Activated CD8-positive, alpha-beta memory T cell treated with anti-CD3 and anti-CD28 coated beads, Interleukin-2, amount 50 U/mL, for 48 hours (primary cell): ENCODE measurements at regions not wholly inside any gene's neighbourhood (a gene's known extent, or its start where the extent isn't known, plus 50 kb on each side); places are given as distances from the start of the nearest gene placed in this dataset.

Experiments used
- DNase-seq: peaks from one replicate; pipeline ENCODE4 v3.0.0-alpha.2; 2020

DNA sequence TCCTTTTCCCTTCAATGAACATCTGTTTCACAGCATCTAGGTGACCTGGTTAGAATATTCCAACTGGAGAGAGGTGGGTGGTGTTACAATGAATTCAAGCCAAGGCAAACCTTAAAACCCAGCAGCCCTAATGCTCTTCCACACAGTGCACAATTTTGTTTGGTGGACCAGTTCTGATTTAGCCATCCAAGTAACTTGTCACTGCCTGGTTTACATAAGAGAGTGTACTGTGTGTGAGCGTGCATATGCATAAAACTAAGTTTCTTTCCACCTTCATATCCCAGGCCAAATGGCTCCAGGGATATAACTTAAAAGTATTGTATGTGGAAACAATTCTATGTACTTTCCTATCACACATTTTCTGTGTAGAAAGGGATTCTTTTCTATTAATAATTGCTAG is 200.4 kb upstream of the FAR2 start:
- DNase-seq: no peak

DNA sequence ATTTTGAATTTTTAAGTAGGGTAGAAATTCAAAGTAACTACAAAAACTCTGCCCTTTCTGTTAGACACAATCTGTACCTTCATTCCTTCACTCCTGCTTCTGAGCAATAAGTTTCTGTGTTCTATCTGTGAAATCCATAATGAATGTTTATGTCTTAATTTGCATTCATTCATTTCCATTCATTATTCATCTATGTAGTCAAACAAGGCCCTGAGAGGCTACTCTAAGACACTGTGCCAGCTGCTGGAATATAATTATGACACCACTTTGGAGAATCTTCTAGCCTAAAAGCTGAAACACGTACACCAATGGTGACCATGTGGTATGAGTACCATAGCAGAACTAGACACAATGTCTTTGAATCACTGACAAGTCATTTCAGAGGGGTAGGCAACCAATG is 199.9 kb upstream of the FAR2 start:
- no peak for DNase-seq

DNA sequence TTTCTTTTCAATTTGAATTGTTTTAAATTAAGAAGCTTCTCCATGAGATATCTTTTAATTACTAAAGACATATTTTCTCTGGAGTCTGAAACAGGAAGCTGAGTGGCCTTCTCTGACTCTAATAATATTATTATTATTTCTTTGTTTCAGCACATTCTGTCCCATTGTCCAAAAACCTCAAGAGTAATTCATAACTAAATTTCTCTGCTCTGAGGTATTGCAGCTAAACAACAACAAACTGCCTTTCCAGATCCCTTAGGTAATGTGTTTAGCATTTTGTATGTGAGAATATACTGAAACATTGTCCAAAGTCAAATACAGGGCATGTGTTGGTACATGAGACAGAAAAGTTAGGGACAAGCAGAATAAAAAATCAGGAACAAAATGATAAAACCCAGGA is 199.0 kb upstream of the FAR2 start:
- DNase-seq: no peak

DNA sequence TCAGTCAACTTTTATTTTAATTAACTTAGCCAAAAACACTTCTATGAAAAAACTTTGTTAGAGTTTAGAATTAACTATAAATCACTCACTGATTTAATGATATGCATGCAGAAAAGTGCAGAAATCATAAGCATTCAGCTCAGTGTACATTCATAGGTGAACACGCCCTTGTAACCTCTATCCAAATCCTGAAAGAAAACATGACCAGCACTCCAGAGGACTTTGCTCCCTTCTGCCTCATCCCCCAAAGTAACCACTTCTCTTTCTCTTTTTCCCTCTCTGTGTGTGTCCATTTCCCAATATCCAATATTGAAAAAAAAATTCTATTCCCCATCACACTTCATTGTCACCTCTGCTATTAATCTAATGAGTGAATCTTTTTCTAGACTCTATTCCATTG is 197.1 kb upstream of the FAR2 start:
- no peak for DNase-seq

DNA sequence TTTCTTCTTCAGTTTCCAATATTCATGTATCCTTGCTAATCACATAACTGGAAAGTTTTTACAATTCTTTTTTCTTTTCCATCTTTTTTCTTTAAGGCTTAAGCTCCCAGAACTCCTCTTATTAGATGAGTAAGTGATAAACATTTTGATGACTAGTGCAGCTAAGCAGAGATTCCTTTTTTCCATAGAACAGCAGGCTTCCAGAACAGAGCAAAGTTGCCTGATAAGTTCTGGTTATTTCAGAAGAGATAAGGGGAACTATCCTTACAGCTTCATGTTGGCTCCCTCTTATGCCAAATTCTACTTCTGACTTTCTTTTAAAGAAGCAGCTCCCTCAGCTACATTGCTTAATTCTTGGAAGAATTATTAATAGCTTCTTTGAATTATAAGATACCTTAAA is 194.7 kb upstream of the FAR2 start:
- no peak for DNase-seq

DNA sequence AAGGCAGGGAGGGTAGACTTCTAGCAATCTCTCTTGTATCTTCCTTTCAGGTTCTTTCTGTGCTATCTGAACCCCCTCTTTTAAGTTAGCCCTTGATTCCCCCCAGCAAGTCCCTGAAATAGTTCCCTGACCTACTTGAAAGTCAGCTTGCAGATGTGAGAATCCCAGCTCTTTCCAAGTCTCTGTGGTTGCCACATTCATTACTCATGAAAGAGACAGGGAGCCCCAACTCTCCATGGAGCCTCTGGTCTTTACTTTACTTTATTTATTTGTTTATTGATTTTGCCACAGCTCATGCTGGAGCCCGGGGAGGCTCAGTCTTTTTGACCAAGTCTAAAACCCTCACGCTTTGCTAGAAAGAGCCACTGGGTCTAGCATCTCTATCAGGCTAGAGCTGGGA is 193.6 kb upstream of the FAR2 start:
- no peak for DNase-seq

DNA sequence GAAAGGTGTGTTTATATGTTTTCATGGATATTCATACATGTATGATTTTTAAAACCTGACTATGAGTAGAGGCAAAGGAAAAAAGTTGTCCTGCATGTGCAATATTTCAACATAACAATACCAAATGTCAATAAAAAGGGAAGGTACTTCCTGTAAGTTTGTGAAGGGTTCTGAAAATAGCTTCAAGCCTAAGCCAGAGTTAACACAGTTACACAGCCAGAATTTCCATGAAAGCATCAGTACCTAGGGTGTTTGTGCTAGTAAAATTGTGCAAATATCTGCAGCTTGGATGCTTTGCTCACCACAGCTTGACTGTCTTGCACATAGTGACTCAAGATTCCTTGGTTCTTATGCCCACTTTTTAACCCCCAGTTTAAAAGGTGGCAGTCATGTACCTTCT is 193.1 kb upstream of the FAR2 start:
- DNase-seq: no peak

DNA sequence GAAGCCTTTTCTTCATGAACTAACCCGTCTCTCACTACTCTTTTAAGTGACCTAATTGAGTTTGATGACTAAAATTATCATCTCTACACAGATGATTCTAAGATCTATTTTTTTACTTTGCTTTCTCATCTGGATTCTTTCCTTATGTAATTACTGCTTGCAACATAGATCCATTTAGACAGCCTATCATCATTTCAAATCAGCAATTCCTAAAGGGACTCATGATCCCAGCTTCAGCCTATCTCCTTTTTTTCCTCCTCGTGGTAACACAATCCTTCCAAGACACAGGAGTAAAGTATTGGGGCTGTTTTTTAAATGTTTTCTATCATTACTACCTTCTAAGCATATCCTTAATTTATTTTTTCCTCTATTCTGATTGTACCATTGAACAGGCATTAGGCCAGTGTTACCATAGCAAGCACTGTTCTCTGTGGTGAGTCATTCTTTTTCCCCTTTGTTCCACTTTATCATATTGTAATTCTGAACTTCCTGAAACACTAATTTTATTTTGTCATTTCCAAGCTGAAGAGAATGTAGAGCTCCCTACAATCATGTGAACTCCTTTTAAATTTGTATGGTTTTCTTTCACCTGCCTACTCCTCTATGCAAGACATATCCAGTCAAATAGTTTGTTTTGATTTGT is 190.4 kb upstream of the FAR2 start:
- no peak for DNase-seq

DNA sequence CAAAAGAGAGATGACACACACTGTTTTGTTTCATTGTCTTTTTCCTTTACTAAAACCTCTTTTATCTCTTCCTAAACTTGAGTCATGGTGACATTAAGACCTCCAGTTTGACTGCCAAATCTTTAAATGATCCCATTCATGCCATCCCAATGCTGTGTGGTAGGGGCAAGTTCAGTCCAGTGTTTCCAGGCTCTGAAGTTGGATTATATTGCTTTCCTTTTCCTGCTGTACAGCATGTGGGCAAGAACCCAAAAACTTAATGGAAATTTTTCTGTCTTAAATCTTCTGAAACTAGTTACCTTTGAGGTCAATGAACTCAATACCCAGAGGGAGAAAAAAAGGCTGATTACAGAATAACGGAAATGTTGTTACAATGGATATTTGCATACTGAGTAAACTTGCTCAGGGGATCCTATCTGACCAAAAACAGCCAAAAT is 187.1 kb upstream of the FAR2 start:
- DNase-seq: no peak

DNA sequence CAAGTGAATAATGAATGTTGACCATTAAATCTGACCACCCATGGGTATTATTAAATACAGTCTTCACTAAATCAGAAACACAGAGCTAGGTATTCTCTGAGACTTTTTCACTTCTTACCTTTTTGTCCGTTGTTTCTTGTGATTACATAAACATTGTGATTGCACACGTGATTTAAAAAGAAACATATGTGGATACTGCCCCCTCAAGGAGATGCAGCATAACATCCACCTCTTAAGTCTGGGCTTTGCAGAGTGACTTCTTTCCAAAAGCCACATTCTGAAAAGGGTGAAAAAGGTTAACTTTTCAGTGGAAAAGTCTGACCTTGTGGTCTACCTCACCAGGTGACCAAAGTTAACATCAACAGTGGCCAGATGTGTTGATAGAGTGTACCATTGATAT is 185.5 kb upstream of the FAR2 start:
- no peak for DNase-seq

DNA sequence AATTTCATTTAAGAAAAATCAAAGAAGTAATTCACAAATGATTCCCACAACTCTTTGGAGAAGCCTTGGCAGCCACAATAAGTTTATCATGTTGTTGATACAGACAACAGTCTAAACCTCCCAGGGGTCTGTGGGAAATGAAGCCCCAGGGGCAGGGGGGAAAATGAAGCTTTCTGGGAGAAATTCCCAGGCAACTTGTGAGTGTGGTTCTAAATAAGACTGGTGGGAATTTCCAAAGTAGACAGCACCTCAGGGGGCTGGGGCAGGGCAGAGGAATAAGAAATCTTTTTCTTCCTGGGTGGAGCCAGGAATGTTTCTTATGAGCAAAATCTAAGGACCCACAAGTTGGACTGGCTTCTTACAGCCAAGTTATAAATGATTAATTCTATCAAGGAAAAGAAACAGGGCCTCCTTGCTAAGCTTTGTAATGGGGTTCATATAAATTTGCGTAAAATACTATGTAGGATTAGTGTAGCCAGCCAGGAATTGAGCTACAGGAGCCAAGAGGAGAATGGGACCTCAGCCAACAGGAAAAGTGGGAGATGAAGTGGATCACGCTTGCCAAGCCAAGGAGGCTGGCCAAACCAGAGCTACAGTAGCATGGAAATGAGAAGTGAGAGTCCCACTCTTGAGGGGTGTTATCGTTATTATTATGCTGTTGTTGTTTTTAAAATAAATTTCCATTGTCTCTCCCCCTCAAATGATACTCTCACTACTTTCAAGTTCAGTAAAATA is 182.9 kb upstream of the FAR2 start:
- DNase-seq: no peak

DNA sequence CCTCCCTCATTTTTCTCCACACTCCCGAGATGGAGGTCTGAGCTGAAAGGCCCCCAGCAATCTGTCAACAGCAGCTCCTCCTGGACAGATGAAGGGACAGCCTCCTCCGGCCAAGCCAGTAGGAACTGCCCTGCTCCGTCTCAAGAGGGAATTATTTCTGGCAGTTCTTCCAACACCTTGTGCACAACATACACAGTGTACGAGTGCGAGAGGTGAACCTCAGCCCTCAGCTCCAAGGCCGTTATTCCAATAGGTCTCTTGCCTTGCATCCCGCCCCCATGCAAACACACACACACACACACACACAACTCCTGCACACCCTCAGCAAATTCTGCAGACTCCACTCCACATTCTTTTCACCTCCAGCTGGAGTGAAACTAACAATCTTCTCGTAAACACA is 181.7 kb upstream of the FAR2 start:
- DNase-seq: no peak

DNA sequence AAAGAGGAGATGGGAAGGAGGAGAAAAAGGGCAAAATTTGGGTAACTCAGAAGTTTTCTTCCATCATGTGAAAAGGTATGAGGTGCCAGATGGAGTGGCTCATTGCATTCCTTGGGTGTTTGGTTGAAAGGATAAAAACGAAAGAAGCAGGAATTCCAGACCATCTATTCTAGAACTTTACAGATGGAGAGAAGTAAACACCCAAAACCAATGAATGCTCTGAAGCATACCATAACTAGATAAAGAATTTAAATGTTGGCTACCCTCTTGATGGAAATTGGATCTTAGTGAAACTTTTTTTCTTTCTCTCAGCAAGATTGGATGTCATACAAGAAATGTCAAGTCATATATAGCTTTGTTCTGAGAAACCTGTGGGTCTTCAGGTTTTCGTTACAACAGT is 175.6 kb upstream of the FAR2 start:
- no peak for DNase-seq

DNA sequence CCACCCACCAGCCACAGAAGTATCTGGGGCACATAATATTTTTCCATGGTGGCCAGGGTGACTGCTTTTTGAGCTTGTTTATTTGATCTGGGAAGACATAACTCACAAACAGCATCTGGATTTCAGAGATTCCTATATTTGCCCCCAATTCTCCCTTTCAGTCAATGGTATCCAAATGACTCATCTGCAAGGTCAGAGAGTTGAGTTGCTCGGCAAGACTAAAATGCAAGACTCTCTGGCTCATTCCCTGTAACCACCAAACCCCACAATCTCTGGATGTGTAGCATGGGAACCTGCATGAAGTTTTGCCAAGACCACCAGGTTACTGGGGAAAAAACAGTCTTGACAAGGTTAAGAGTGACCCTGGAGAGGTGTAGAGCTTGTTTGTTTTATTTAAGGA is 174.9 kb upstream of the FAR2 start:
- DNase-seq: no peak

DNA sequence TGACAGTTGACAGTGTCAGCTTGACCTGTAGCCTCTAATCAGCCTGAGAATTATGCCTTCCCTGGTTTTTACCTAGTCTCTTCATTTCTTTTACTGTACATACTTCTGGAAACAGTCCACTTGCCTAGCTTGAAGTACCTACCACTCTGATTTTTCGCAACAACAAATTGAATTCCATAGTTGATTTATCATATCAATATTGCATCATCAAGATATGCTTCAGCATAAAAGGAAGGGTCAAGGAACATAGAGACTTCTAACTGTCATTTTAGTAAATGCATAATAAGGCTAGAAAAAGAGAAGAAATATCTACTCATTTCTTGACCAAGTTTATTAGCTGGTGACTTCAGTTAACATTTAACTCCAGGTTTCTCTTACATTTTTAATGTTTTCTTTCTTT is 174.2 kb upstream of the FAR2 start:
- no peak for DNase-seq

DNA sequence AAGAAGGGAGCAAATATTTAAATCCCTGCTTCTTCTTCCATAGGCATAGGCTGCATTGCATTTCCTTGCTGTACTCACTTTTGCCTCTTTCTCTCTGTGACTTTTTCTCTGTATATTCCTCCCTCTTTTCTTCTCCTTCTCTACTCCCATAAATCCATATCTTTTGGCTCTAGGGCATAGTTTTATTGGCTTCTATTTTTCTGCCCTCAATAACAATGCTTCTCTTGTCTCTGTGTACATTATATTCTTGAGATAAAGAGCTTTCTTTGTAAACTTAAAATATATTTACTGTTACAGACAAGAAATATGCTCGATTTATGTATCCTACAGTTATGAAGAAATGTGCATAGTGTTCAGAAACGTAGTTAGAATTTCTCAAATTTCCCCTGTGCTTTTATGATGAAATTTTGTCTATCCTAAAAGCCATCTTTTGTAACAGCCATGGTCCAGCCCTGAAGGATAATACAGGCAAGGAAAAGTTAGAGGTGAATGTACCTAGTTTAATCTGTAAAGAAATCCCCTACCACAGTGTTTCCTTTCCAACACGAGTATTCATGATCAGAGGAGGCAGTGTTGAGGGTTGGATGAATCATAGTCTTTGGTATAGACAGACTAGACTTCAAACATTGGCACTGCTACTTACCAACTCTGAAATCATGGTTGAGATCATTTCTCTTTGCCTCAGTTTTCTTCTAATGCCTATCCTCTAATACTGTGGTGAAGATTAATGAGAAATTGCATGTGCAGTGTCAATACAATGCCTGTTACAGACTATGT is 173.3 kb upstream of the FAR2 start:
- DNase-seq: no peak

DNA sequence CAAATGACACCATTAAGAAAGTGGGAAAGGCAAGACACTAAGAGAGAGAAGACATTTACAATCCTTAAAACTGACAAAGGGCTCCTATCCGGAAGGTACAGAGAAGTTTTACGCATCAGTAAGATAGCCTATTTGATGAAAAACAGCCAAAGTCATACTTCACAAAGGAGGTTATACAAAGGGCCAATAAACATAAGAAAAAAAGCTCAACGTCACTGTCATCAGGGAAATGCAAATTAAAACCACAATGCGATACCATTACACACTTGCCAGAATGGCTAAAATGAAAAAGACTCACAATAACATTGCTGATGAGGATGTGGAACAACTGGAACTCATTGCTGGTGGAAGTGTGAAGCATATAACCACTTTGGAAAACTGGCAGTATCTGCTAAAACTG is 168.6 kb upstream of the FAR2 start:
- DNase-seq: no peak

DNA sequence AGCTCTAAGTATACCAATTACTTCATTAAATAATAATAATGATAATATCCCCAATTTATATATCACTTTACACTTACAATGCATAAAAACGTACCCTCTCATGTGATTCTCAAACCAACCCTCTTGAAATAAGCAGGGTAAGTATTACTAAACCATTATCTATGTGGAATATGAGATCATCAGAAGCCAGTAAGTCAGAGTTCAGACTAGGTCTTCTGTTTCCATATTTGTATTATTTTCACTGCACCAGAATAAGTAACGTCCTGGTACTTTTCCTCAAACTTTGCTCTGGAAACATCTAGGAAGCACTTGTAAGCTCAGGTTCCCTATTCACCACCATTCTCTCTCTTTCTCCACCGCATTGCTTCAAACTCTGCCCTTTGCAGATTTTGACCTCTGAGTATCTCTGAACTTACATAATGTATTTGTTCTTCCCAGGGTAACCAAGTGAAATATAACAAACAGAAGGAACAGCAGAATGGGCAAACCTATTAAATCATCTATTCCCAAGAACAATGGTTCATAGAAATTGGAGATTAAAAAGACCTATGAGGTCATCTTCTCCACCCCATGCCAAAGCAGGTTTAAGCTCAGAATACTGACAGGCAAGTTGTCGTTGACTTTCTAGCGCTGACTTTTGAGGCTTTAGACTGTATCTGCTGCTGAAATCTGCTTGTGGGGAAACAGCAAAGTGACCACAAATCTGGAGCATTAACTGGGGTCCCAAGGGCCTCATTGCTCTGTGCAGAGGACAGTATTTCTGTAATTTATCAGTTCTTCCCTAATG is 161.3 kb upstream of the FAR2 start:
- no peak for DNase-seq

DNA sequence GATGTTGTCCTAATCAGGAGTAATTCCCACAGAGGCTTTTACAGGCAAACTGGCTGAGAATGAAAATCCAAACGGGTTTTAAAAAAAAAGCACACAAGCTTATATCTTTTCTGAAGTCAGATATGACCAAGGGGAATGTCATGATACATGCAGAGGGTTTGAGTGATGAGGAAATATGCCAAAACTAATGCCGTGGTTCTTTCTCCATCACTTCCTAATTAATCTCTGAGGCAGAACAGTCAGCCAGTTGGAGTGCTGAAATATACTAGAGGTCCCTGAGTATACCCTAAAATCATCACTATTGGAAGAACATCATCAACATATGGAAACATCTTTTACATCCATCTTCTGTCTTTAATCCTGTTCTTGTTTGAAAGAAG is 160.8 kb upstream of the FAR2 start:
- DNase-seq: no peak

DNA sequence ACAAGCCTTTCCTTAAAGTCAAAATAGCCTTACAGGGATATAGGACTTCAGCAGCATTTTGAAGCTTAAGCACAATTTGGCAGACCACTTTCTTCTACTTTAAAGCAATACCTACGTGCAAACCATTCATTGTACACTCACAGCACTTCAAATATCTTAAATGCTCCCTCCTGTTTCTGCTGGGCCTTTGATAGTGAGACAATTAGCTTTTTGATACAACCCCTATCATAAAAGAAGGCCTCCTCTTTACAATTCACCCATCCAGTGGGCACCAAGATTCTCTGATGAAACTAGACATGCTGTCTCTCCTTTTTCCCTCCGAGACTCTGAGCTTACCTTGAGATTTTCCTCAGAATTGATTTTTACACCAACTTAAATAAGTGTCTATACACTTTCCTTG is 157.5 kb upstream of the FAR2 start:
- DNase-seq: no peak

DNA sequence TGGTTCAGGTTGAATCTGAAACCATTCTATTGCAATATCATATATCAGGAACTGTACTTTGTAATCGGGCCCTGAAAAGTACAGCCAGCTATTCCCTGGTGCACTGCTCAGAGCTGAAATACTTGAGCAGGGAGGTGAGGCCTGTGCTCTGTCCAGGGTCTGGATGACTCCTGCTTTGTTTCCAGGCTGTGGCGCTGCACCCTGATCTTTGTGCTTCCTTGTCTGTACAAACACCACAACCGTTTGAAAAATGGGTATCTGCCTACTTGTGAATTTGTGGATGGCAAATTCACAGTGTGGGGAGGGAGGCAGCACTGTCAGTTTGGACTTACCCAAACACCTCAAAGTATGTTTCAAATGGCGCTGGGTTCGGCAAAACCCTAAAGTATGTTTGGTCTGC is 155.4 kb upstream of the FAR2 start:
- no peak for DNase-seq

DNA sequence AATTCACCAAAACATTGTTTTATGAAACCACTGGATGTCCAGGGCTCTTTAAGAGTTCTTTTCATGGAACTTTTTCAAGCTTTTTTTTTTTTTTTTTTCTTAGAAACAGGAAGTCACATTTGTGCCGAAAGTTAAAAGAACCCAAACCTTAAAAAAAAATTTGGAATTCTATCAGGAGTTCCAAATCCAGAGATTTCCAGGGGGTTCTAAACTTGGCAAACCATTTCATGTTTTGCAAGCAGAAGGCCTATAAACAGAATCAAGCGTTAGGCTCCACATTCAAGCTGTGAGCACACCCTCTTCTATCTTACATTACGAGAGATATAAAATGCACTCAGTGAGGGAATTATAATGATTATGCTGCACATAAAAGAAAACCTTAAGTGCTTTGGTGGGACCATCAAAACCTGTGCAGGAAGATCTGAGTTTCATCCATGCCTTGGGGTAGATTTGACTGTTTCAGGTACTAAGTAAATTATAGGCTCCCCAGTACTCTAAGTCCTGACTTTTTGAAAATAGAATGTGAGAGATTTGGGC is 154.8 kb upstream of the FAR2 start:
- no peak for DNase-seq

DNA sequence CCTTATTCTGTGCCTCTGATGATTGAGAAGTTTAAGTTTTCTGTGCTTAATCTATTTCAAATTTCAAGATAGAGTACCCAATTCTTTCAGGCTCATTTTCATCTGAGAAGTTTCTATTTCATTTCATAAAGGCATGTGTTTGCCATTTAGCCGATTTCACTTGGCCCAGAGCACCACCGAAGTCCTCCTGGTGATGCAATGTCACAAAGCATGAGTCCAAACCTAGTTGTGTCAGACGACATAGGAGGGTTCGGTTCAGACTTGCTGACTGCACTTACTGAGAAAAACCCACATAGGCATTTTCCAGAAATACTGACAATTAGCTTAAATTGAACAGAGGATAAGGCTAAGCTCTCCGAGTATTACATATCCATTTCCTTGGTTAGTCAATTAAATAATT is 152.4 kb upstream of the FAR2 start:
- DNase-seq: no peak
